Stimulated activated naive CD8-positive, alpha-beta T cell treated with anti-CD3 and anti-CD28 coated beads, Interleukin-15, amount 100 ng/mL, for 72 hours (primary cell): ENCODE measurements at regions not wholly inside any gene's neighbourhood (a gene's known extent, or its start where the extent isn't known, plus 50 kb on each side); places are given as distances from the start of the nearest gene placed in this dataset.
"Not testable (repeated sequence)": the region's sequence is repeated elsewhere in the genome, so short reads cannot be mapped to it uniquely, and the experiment has no call there.

ENCODE experiments used
- ATAC-seq: fragments of 150-1000 bp; cut with Tn5 transposase; 2 replicates; pipeline ENCODE4 v1.10.0; 2021; ENCODE audit warnings: mild to moderate bottlenecking, moderate library complexity
- DNase-seq, 2 donors: peaks; one replicate each; pipeline ENCODE4 v3.0.0; 2021 to 2022
- H3K27ac Mint-ChIP-seq, 2 donors: one replicate each; pipeline ENCODE4 v1.8.0; 2022; ENCODE audit warnings: mild to moderate bottlenecking in 2 of 2, mixed read lengths in 2 of 2, moderate library complexity in 2 of 2
- H3K27me3 Mint-ChIP-seq: one replicate; pipeline ENCODE4 v1.8.0; 2022; ENCODE audit warnings: mixed read lengths
- H3K4me1 Mint-ChIP-seq: one replicate; pipeline ENCODE4 v1.8.0; 2022; ENCODE audit warnings: mild to moderate bottlenecking, mixed read lengths
- H3K4me3 Mint-ChIP-seq, 2 donors: one replicate each; pipeline ENCODE4 v1.8.0; 2022; ENCODE audit warnings: mild to moderate bottlenecking in 2 of 2, mixed read lengths in 2 of 2, moderate library complexity in 1 of 2
- H3K9me3 Mint-ChIP-seq, 2 donors: one replicate each; pipeline ENCODE4 v1.8.0; 2022; ENCODE audit warnings: mixed read lengths in 2 of 2

GRCh38 chr20:12464036-12464435 is 544.7 kb upstream of the SPTLC3 start:
- ATAC-seq (no peak), DNase-seq (no peak)
- no peak overlapping the region for H3K27ac Mint-ChIP-seq
- no peaks in the 10 kb centered on the region for H3K27me3 Mint-ChIP-seq
- no peaks in the 10 kb centered on the region for H3K4me1 Mint-ChIP-seq
- peaks cover 19 to 33% of the 10 kb centered on the region in 2 donors for H3K9me3 Mint-ChIP-seq
- H3K4me3 Mint-ChIP-seq, result no peak overlapping the region

- ATAC-seq, result no peak
- no peak overlapping the region for H3K27ac Mint-ChIP-seq
- no peaks in the 10 kb centered on the region for H3K27me3 Mint-ChIP-seq
- no peaks in the 10 kb centered on the region for H3K4me1 Mint-ChIP-seq
- no peak for DNase-seq
- no peak overlapping the region for H3K4me3 Mint-ChIP-seq
- H3K9me3 Mint-ChIP-seq, result peaks cover 28 to 30% of the 10 kb centered on the region in 2 donors
Observed at GRCh38 chr20:12466915-12467314, 541.9 kb upstream of the SPTLC3 start.

DNA sequence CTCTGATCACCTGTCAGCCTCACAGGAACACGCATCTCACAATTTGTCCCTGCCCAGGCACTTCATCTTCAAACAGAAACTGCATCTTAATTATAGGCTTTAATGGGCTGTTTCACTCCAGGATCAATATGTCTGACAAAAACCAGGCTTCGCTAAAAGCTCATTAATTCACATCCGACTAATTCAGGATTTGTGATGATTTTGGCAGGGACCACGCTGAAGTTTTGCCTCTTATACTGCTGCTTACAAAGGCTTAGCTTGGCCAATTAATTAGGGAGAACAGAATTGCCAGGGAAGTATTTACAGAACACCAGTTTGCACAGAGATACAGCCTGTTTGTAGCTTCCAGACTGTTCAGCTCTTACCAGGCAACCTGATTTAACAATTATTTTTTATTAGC is 541.0 kb upstream of the SPTLC3 start:
- H3K9me3 Mint-ChIP-seq, result peaks cover 23 to 25% of the 10 kb centered on the region in 2 donors
- no peak for ATAC-seq
- no peaks in the 10 kb centered on the region for H3K4me1 Mint-ChIP-seq

GRCh38 chr20:12482661-12483060 is 526.1 kb upstream of the SPTLC3 start:
- ATAC-seq (no peak), DNase-seq (no peak)
- Mint-ChIP-seq H3K4me3 (no peak overlapping the region), H3K9me3 (peaks cover 14 to 30% of the 10 kb centered on the region in 2 donors), H3K27me3 (no peaks in the 10 kb centered on the region), H3K27ac (no peak overlapping the region), H3K4me1 (no peaks in the 10 kb centered on the region)

More for the DNA sequence above, 541.0 kb upstream of the SPTLC3 start:
- DNase-seq, result no peak
- Mint-ChIP-seq H3K27ac (no peak overlapping the region), H3K4me3 (no peak overlapping the region), H3K27me3 (no peaks in the 10 kb centered on the region)

DNA sequence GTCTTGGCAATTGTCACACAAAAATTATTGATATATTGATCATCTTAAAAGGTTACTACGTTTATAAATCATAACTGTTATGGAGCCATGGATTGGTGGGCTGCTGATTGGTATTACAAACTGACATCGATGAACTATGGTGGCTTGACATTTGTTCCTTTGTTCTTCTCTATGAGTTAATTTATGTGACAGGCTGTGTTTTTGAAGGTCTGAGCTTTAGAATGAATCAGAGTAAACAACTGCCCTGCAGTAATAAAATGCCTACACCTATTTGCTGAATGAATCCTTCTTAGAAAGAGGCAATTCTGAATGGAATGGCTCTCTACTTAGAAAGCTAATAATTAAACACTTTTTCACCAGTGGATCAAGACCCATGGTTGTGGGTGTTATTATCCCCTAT is 506.3 kb upstream of the SPTLC3 start:
- Mint-ChIP-seq H3K9me3 (peaks cover 12 to 19% of the 10 kb centered on the region in 2 donors), H3K27me3 (no peaks in the 10 kb centered on the region), H3K4me1 (no peaks in the 10 kb centered on the region), H3K4me3 (no peak overlapping the region), H3K27ac (no peak overlapping the region)
- ATAC-seq, result no peak
- no peak for DNase-seq

GRCh38 chr20:12504779-12505178 is 504.0 kb upstream of the SPTLC3 start:
- Mint-ChIP-seq H3K9me3 (peaks cover 6 to 13% of the 10 kb centered on the region in 2 donors), H3K4me3 (no peak overlapping the region), H3K27me3 (no peaks in the 10 kb centered on the region), H3K4me1 (no peaks in the 10 kb centered on the region), H3K27ac (no peak overlapping the region)
- no peak for DNase-seq
- ATAC-seq, result no peak

GRCh38 chr20:12511499-12511898 is 497.3 kb upstream of the SPTLC3 start:
- DNase-seq, result no peak
- no peak overlapping the region for H3K4me3 Mint-ChIP-seq
- H3K4me1 Mint-ChIP-seq, result no peaks in the 10 kb centered on the region
- peaks cover 7 to 9% of the 10 kb centered on the region in 2 donors for H3K9me3 Mint-ChIP-seq
- no peaks in the 10 kb centered on the region for H3K27me3 Mint-ChIP-seq
- no peak for ATAC-seq
- H3K27ac Mint-ChIP-seq, result no peak overlapping the region

DNA sequence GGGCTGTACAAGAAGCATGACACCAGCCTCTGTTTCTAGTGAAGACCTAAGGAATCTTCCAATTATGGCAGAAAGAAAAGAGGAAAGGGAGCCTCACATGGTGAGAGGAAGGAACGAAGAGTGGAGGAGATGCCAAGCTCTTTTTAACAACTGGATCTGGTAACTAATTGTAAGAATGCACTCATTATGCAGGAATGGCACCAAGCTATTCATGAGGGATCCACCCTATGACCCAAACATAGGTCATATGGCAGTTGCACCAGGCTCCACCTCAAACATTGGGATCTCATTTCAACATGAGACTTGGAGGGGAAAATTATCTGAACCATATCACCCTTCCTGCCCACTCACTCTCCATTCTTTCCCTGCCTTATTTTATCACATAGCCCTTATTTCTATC is 496.0 kb upstream of the SPTLC3 start:
- ATAC-seq (no peak), DNase-seq (no peak)
- H3K9me3 Mint-ChIP-seq, result peaks cover 7 to 9% of the 10 kb centered on the region in 2 donors
- no peaks in the 10 kb centered on the region for H3K4me1 Mint-ChIP-seq
- H3K27me3 Mint-ChIP-seq, result no peaks in the 10 kb centered on the region
- H3K4me3 Mint-ChIP-seq, result no peak overlapping the region
- no peak overlapping the region for H3K27ac Mint-ChIP-seq

- DNase-seq, result no peak
- Mint-ChIP-seq H3K27me3 (no peaks in the 10 kb centered on the region), H3K4me1 (no peaks in the 10 kb centered on the region), H3K27ac (no peak overlapping the region), H3K9me3 (peaks cover 5 to 18% of the 10 kb centered on the region in 2 donors), H3K4me3 (no peak overlapping the region)
- ATAC-seq, result no peak
Observed at GRCh38 chr20:12528104-12528503, 480.7 kb upstream of the SPTLC3 start.

- H3K27ac Mint-ChIP-seq, result no peak overlapping the region
- ATAC-seq (no peak), DNase-seq (no peak)
- peaks cover 0 to 23% of the 10 kb centered on the region in 2 donors for H3K9me3 Mint-ChIP-seq
- H3K27me3 Mint-ChIP-seq, result no peaks in the 10 kb centered on the region
- H3K4me3 Mint-ChIP-seq, result no peak overlapping the region
- no peaks in the 10 kb centered on the region for H3K4me1 Mint-ChIP-seq
Observed at GRCh38 chr20:12528591-12529041, 480.2 kb upstream of the SPTLC3 start.

DNA sequence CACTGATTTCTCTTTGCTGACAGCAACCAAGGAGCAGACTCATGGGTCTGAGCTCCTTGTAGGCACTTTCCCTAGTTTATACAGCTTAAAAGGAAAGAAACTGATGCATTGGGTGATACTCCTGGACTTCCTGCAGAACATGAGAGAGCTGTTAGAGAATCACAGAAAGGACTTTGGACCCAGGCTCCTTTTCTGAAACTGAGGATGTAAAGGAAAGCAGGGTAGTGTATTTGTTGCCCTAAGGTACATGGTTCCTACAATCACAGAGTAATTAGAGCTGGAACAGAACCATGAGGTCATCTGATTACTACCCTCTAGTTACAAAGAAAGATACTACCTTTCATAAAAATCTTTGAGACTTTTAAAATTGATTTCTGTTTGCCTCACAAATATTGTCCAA is 477.1 kb upstream of the SPTLC3 start:
- DNase-seq (no peak), ATAC-seq (no peak)
- Mint-ChIP-seq H3K4me3 (no peak overlapping the region), H3K4me1 (no peaks in the 10 kb centered on the region), H3K27me3 (no peaks in the 10 kb centered on the region), H3K9me3 (peaks cover 0 to 23% of the 10 kb centered on the region in 2 donors), H3K27ac (no peak overlapping the region)

- H3K9me3 Mint-ChIP-seq, result peaks cover 6 to 38% of the 10 kb centered on the region in 2 donors
- no peaks in the 10 kb centered on the region for H3K4me1 Mint-ChIP-seq
- H3K27ac Mint-ChIP-seq, result no peak overlapping the region
- no peak for ATAC-seq
- H3K27me3 Mint-ChIP-seq, result no peaks in the 10 kb centered on the region
- DNase-seq, result no peak
- no peak overlapping the region for H3K4me3 Mint-ChIP-seq
Observed at GRCh38 chr20:12535316-12535715, 473.5 kb upstream of the SPTLC3 start.

- H3K9me3 Mint-ChIP-seq, result peaks cover 6 to 34% of the 10 kb centered on the region in 2 donors
- H3K4me1 Mint-ChIP-seq, result no peaks in the 10 kb centered on the region
- DNase-seq (no peak), ATAC-seq (no peak)
- no peak overlapping the region for H3K4me3 Mint-ChIP-seq
- H3K27ac Mint-ChIP-seq, result no peak overlapping the region
- no peaks in the 10 kb centered on the region for H3K27me3 Mint-ChIP-seq
Observed at GRCh38 chr20:12535770-12536169, 473.0 kb upstream of the SPTLC3 start.

GRCh38 chr20:12554426-12554825 is 454.3 kb upstream of the SPTLC3 start:
- no peak for ATAC-seq
- Mint-ChIP-seq H3K27ac (no peak overlapping the region), H3K9me3 (no peaks in the 10 kb centered on the region), H3K4me3 (no peak overlapping the region), H3K4me1 (no peaks in the 10 kb centered on the region), H3K27me3 (no peaks in the 10 kb centered on the region)
- DNase-seq, result no peak

DNA sequence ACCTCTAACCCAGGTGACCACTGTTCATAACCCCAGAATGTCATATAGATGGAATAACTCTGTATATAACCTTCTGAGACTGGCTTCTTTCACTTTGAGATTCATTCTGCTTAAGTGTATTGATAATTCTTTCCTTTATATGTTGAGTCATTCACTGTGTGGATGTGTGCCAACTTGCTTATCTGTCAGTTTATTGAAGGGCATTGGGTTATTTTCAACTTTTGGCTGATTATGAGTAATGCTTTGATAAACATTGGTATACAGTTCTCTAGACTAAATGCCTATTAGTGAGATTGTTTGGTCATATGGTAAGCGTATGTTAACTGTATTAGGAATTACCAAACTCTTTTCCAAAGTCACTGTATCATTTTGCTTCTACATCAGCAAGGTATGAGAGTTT is 453.4 kb upstream of the SPTLC3 start:
- DNase-seq (no peak), ATAC-seq (no peak)
- no peak overlapping the region for H3K27ac Mint-ChIP-seq
- no peaks in the 10 kb centered on the region for H3K4me1 Mint-ChIP-seq
- H3K4me3 Mint-ChIP-seq, result no peak overlapping the region
- H3K27me3 Mint-ChIP-seq, result no peaks in the 10 kb centered on the region
- no peaks in the 10 kb centered on the region for H3K9me3 Mint-ChIP-seq

DNA sequence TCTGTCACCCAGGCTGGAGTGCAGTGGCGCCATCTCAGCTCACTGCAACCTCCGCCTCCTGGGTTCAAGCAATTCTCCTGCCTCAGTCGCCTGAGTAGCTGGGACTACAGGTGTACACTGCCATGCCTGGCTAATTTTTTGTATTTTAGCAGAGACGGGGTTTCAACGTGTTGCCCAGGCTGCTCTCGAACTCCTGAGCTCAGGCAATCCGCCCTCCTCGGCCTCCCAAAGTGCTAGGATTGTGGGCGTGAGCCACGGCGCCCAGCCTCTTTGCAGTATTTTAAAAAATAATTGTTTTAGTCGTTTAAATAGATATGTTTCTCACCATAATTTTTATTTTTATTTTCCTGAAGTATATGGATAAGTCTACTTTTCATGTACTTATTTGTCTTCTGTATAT is 452.9 kb upstream of the SPTLC3 start:
- not testable (repeated sequence) for DNase-seq, H3K4me1 Mint-ChIP-seq, H3K27me3 Mint-ChIP-seq, H3K9me3 Mint-ChIP-seq, ATAC-seq, H3K4me3 Mint-ChIP-seq, H3K27ac Mint-ChIP-seq

DNA sequence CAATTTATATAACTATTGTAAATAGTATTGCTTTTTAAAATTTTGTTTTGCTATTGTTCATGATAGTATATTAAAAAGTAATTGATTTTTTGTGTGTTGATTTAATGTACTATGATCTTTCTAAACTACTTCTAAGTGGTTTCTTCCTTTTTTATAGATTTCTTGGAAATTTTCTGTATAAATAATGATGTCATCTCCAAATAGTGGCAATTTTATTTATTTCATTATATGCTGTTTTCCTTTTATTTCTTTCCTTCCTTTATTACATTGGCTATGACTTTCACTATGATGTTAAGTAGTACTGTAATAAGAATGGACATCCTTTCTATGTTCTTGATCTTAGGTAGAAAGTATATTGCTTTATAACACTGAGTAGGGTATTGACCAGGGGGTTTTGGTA is 451.5 kb upstream of the SPTLC3 start:
- Mint-ChIP-seq H3K4me1 (no peaks in the 10 kb centered on the region), H3K27ac (no peak overlapping the region), H3K9me3 (no peaks in the 10 kb centered on the region), H3K4me3 (no peak overlapping the region), H3K27me3 (no peaks in the 10 kb centered on the region)
- DNase-seq, result no peak
- no peak for ATAC-seq
